ENCODE measurements at regions not wholly inside any gene's neighbourhood (a gene's known extent, or its start where the extent isn't known, plus 50 kb on each side); places are given as distances from the start of the nearest gene placed in this dataset.

- no peak overlapping the region for H3K27ac ChIP-seq (ENCODE audit: insufficient read depth, low read length)
- ATAC-seq (ENCODE audit: low read depth): no peak
- H3K4me1 ChIP-seq (ENCODE audit: control insufficient read depth, insufficient read depth, low read length): no peaks in the 10 kb centered on the region
- ChIA-PET CTCF (no interaction called here), POLR2A (ENCODE audit: unreplicated experiment) (no interaction called here)
- no peak overlapping the region for H2BK120ac ChIP-seq (ENCODE audit: low read depth, low read length)
- WGBS, 2 experiments (ENCODE audit: extremely low coverage in 2 of 2, insufficient read length in 1 of 2): no CpG with 5 or more reads among the region's 8 CpGs
- no peak overlapping the region for H3K4me3 ChIP-seq (ENCODE audit: insufficient read depth, low read depth, low read length)
- in situ Hi-C loops (cut with MboI; ENCODE audit: low sequenced_read_pairs) (no loop called here), dilution Hi-C loops (cut with HindIII; ENCODE audit: low sequenced_read_pairs, unreplicated experiment) (no loop called here), intact Hi-C loops (cut with micrococcal nuclease) (no loop called here)
- no peak overlapping the region for H4K91ac ChIP-seq (ENCODE audit: insufficient read depth, low read depth, low read length)
- peaks cover 2% of the 10 kb centered on the region; the same call in 1 of the 2 replicates for H3K9me3 ChIP-seq (ENCODE audit: control insufficient read depth, insufficient read depth, low read length)
- H2AK5ac ChIP-seq (ENCODE audit: low read depth, low read length): no peak overlapping the region
- H2AFZ ChIP-seq (replicated peaks; ENCODE audit: low read length, poor library complexity): no peak overlapping the region
- H3K9me1 ChIP-seq (ENCODE audit: insufficient read depth, low read length): no peaks in the 10 kb centered on the region
- H3K4ac ChIP-seq (ENCODE audit: low read depth, low read length): no peak overlapping the region
- no peak overlapping the region for H2AK9ac ChIP-seq (replicated peaks; ENCODE audit: low read depth, low read length, poor library complexity)
- no peak overlapping the region for H2BK15ac ChIP-seq (ENCODE audit: low read depth, low read length)
- H3K56ac ChIP-seq (ENCODE audit: extremely low read depth, insufficient read depth, low read length): no peak overlapping the region
- no TSS peak for BruUV-seq (replicated peaks)
- TF ChIP-seq MAFK (IDR thresholded peaks at IDR 0.05; ENCODE audit: low read depth, low read length): peak; percentile 92
- no peak for TF ChIP-seq MAZ (IDR thresholded peaks at IDR 0.05; ENCODE audit: borderline replicate concordance, low read depth, low read length)
- no peak overlapping the region for H4K8ac ChIP-seq (ENCODE audit: low read depth in 2 of 2, low read length in 2 of 2)
- H3K18ac ChIP-seq (ENCODE audit: low read depth, low read length): no peak overlapping the region
- no peak overlapping the region for H3K9ac ChIP-seq (ENCODE audit: low read depth, low read length)
- no peak overlapping the region for H2BK5ac ChIP-seq (ENCODE audit: low read depth, low read length, poor library complexity, severe bottlenecking)
- H4K20me1 ChIP-seq (ENCODE audit: insufficient read depth, low read length): no peaks in the 10 kb centered on the region
- no peak overlapping the region for H3K23ac ChIP-seq (ENCODE audit: low read depth, low read length)
- H2BK20ac ChIP-seq (ENCODE audit: low read depth, low read length): no peak overlapping the region
- no peak overlapping the region for H3K14ac ChIP-seq (replicated peaks; ENCODE audit: low read depth, low read length)
- no peak overlapping the region for H4K5ac ChIP-seq (ENCODE audit: low read depth, low read length)
- no peaks in the 10 kb centered on the region; the same call in 1 of the 2 replicates for H3K27me3 ChIP-seq (ENCODE audit: control insufficient read depth, insufficient read depth, low read length)
- no peaks in the 10 kb centered on the region for H3K79me1 ChIP-seq (ENCODE audit: low read depth in 1 of 2, low read length in 2 of 2)
- no peak overlapping the region for H3K4me2 ChIP-seq (ENCODE audit: low read depth, low read length)
- no peaks in the 10 kb centered on the region for H3K36me3 ChIP-seq (ENCODE audit: control insufficient read depth, insufficient read depth, low read length)
- no peak for DNase-seq
Observed at GRCh38 chr2:18639756-18640453, 50.5 kb upstream of the NT5C1B start.

All from IMR-90 (cell line).